ENCODE measurements at regions not wholly inside any gene's neighbourhood (a gene's known extent, or its start where the extent isn't known, plus 50 kb on each side); places are given as distances from the start of the nearest gene placed in this dataset.
A peak's percentile ranks its signal among the peaks of the same experiment; 100 is the strongest.

- no peak for DNase-seq (ENCODE audit: extremely low read depth, low read depth, low spot score)
Measured at GRCh38 chr2:150631236-150631821, 143.9 kb upstream of the RND3 start.

GRCh38 chr2:150630587-150631235 is 143.2 kb upstream of the RND3 start:
- DNase-seq (ENCODE audit: extremely low read depth, low read depth, low spot score), result no peak

- no peak for DNase-seq (ENCODE audit: extremely low read depth, low read depth, low spot score)
Measured at GRCh38 chr2:150627526-150627925, 140.1 kb upstream of the RND3 start.

- DNase-seq (ENCODE audit: extremely low read depth, low read depth, low spot score), result no peak
Measured at GRCh38 chr2:150626934-150627411, 139.5 kb upstream of the RND3 start.

GRCh38 chr2:150625741-150626140 is 138.3 kb upstream of the RND3 start:
- no peak for DNase-seq (ENCODE audit: extremely low read depth, low read depth, low spot score)

GRCh38 chr2:150625303-150625702 is 137.8 kb upstream of the RND3 start:
- no peak for DNase-seq (ENCODE audit: extremely low read depth, low read depth, low spot score)

DNA sequence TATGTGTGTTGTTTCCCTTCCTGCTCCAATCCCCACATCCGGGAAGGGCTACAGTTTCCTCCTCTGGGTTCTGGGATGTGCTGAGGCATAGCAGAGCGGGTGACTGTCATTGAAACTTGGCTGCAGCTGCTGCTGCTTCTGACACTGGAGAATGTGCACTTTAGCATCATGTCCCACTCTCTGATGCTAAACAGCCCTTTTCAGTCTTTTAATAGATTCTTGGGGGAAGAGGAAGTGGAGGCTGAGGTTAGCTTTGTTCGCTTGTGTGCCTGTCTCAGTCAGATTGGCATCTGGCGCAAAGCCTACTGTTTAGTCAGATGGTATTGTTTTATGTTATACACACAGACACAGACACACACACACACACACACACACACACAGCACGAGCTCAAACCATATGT is 136.5 kb upstream of the RND3 start:
- DNase-seq (ENCODE audit: extremely low read depth, low read depth, low spot score), result peak; percentile 73

DNA sequence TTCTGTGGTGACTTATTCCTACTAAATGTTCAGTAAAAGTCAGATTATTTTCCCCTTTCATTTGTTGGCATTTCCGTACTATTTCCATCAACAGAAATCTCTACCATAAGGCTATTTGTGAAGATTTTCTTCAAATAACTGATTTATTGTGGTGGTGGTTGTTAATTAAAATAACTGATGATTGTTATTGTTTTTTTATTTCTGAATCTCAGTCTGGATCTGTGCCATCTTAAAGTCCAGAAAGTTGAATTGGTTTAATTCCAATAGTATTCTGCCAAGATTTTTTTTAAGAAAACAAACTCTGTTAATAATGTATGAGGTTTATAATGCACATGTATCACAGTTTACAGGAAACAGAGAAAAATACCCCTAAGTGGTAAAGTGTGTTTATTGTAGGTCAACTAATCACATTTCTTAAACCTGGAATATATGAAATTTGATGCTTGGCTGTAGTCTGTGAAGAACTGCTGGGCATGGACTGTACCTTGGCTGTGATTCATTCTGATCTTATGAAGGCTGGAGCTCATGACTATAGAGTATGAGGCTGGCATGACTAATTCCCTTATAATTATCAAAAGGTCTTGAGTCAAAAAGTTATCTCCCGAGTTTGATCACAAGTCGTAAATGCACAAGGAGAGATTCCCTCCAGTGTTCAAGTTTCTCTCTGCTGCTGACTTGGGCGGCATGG is 134.2 kb upstream of the RND3 start:
- no peak for DNase-seq (ENCODE audit: extremely low read depth, low read depth, low spot score)

GRCh38 chr2:150620855-150621254 is 133.4 kb upstream of the RND3 start:
- DNase-seq (ENCODE audit: extremely low read depth, low read depth, low spot score), result no peak

DNA sequence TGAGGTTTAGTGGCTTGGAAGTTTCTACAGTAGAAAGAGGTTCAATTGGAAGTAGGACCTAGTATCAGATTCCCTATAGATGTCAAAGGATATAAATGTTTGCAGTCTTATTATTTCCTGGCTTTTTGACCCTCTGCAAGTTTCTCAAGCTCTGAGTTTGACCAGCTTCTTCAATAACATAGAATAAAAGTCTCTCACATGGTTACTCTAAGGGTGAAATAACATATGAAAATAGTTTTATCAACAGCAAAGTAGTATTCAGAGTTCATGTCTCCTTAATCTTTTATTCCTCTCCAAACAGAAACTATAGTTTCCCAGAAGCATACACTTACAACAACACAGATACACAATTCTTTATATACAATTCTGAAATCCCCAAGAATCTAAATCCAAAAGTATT is 132.9 kb upstream of the RND3 start:
- DNase-seq (ENCODE audit: extremely low read depth, low read depth, low spot score), result no peak

DNA sequence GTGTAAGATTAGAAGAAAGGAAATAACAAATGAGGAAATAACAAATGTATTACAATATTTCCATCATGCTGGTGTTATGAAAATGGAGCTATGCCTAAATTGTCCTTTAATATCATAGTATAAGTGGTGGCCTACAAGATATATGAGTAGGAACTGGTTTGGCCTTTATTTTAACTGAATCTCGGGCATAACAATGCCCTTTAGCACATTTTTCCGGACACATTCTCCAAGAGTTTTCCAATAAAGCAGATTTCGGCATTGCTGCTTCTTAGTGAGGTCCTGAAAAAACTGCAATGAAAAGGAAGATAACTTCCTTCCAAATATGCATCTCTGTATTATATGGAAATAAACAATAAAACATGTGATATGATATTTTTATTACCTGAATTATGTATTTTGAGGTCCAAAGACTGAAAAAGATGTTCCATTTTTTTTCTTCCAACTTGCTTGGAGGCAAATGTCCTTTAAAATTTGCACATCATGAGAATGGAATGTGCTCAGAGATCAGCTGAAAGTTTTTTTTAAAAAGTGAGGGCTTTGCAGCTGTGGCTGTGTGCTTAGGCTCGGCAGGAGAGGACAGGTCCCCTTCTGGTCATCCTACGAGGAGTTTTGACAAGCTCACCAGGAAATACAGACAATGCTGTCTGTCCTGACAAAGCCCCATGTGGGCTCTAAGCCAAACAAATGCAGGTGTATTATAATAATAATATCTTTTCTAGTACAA is 132.3 kb upstream of the RND3 start:
- DNase-seq (ENCODE audit: extremely low read depth, low read depth, low spot score), result no peak

DNA sequence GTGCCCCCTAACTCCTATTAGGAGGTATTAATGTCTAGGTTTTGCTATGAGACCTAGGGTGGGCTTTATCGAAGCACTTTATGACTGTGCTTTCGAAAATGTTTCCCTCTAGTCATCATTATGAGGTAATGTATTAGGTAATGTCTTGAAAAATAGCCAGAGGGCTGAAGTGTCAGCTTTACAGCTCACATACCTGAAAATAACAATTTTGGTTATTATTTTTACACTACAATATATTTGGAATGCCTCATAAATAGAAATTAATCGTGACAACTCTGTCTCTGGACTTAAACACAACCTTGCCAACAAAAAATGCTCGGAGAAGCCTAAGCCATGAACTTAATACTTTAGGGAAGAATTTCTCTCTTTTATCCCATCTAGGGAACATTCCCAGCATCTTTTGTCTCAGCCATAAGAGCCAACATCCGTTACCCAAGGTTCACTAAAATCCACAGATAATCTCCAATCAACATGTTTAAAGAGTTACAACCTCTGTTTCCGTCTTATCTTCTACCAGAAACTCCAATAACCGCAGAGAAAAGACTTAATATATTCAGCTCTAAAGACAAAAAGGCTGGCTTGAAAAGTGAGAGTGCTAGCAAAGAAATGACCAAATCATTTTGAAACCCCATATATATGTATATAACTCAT is 130.9 kb upstream of the RND3 start:
- DNase-seq (ENCODE audit: extremely low read depth, low read depth, low spot score), result no peak

- DNase-seq (ENCODE audit: extremely low read depth, low read depth, low spot score), result no peak
Measured at GRCh38 chr2:150617351-150617978, 130.0 kb upstream of the RND3 start.

DNA sequence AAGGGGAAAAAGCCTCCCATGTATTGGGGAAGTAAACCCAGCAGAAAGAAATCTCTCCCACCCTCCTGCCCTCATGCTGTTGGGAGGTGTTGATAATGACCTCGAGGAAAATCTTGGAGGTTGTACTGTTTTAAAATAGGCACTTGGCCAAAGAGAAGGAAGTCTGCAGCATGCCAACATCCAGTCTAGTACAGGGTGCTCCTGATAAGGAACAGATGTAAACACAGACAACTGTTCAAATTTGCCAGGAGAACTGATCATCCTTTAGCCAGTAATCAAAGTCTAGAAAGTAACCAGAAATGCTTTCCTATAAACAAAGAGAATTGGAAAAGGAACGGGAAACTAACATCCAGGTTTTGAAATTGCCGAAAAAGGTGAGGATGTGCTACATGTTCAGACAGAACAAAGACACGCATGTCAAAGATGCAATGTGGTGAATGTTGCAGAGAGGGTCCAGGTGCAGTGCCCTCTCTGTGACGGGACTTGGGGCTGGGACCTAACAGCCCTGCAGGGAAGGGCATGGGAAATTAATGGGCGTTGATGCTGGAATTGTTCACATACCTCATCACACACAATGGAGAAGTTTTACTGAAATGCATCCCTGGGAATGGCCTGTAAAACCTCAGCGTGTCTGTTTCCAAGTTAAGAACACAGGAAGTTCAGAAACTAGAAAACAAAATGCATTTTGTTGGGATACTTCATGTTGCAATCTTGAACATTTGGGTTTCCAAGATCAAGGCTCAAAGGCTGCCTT is 125.7 kb upstream of the RND3 start:
- DNase-seq (ENCODE audit: extremely low read depth, low read depth, low spot score), result no peak

DNA sequence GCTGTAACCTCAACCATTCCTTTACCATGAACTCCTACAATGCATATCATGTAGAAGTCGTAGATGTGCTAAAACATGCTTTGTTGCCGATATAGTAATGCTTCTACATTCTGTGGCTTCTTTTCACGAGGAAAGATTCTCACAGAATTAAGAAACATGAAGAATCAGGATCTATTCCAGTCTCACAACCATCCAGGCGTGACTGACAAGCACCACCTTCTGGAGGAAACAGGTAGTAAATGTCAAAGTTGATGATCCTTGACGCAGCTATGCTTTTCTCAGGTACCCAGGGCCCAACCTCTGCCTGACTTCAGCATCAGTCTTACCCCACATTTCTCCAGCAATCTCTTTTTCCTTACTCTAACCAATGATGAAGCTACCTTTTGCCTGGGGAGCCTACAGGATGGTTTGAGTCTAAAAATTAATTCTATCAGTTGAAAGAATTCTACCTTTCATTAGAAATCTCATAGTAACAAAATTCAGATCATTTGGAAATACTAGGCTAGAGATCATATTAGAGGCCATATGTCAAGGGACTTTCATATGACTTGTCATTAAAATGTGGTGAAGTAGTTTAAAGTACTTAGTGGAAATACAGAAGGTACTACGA is 123.3 kb upstream of the RND3 start:
- DNase-seq (ENCODE audit: extremely low read depth, low read depth, low spot score), result no peak

- DNase-seq (ENCODE audit: extremely low read depth, low read depth, low spot score), result no peak
Measured at GRCh38 chr2:150609831-150610582, 122.5 kb upstream of the RND3 start.

DNA sequence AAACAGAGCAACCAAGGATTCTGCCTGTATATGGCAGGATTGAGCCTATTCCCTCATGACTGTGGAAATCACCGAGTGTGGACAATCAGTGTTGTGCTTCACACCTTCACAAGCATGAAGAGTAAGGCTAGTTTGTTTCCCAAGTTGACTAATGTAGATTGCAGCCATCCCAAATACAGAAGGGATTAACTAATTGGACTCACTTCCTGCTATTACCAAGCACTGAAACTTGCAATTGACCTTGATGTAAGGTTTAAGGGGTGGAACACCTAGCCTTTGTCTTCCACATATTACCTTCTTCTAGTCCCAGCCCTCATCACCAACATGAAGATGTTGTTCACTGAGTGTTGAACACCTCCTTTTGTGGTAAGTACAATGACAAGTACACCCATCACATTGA is 120.9 kb upstream of the RND3 start:
- DNase-seq (ENCODE audit: extremely low read depth, low read depth, low spot score), result no peak

GRCh38 chr2:150607390-150607811 is 119.9 kb upstream of the RND3 start:
- no peak for DNase-seq (ENCODE audit: extremely low read depth, low read depth, low spot score)

All from glomerular endothelial cell (primary cell).